Liver (tissue), 8 donors: ENCODE measurements at regions not wholly inside any gene's neighbourhood (a gene's known extent, or its start where the extent isn't known, plus 50 kb on each side); places are given as distances from the start of the nearest gene placed in this dataset.

Source experiments
- DNase-seq: peaks from one replicate; pipeline ENCODE4 v3.0.0-alpha.2; 2017; ENCODE audit warnings: low spot score
- H3K27ac ChIP-seq, 2 donors: one replicate each; pipeline ENCODE4 v1.7.0; 2013; ENCODE audit warnings: inconsistent platforms in 2 of 2, low read length in 2 of 2, control low read depth in 1 of 2, low read depth in 1 of 2, mild to moderate bottlenecking in 1 of 2
- H3K27me3 ChIP-seq, 4 donors: one replicate each; pipeline versions ENCODE4 v1.6.1 to v1.7.0; 2013; ENCODE audit warnings: low read length in 3 of 4, inconsistent platforms in 1 of 4, mild to moderate bottlenecking in 1 of 4, moderate library complexity in 1 of 4; ENCODE audit not compliant: control insufficient read depth in 4 of 4, insufficient read depth in 4 of 4
- H3K36me3 ChIP-seq, 4 donors: one replicate each; pipeline versions ENCODE4 v1.6.1 to v1.7.0; 2013; ENCODE audit warnings: low read length in 3 of 4, mild to moderate bottlenecking in 3 of 4, low read depth in 1 of 4, moderate library complexity in 1 of 4; ENCODE audit not compliant: control insufficient read depth in 4 of 4, insufficient read depth in 3 of 4
- H3K4me1 ChIP-seq, 4 donors: one replicate each; pipeline versions ENCODE4 v1.6.1 to v1.7.0; 2013; ENCODE audit warnings: low read length in 3 of 4, mild to moderate bottlenecking in 3 of 4, moderate library complexity in 1 of 4; ENCODE audit not compliant: control insufficient read depth in 4 of 4, insufficient read depth in 4 of 4
- H3K4me3 ChIP-seq, 3 donors: one replicate each; pipeline versions ENCODE4 v1.6.1 to v1.7.0; 2013; ENCODE audit warnings: low read length in 3 of 3, control low read depth in 1 of 3, low read depth in 1 of 3, mild to moderate bottlenecking in 1 of 3
- H3K9ac ChIP-seq, 2 donors: one replicate each; pipeline ENCODE4 v1.7.0; 2013; ENCODE audit warnings: low read length in 2 of 2, mild to moderate bottlenecking in 2 of 2, moderate library complexity in 2 of 2, control low read depth in 1 of 2, low read depth in 1 of 2
- H3K9me3 ChIP-seq, 4 donors: one replicate each; pipeline versions ENCODE4 v1.6.1 to v1.7.0; 2013; ENCODE audit warnings: low read length in 3 of 4; ENCODE audit not compliant: control insufficient read depth in 4 of 4
- EGR1 ChIP-seq, 2 donors: IDR thresholded peaks; 2 replicates each; pipeline ENCODE4 v1.6.1; 2016 to 2018; ENCODE audit warnings: antibody characterized with exemption in 2 of 2, low read depth in 2 of 2
- FOXA1 ChIP-seq: IDR thresholded peaks from 2 replicates; pipeline ENCODE4 v1.6.1; 2016; ENCODE audit warnings: antibody characterized with exemption
- GABPA ChIP-seq, 2 donors: IDR thresholded peaks in 1 of 2; conservative IDR thresholded peaks in 1 of 2; 2 replicates each; pipeline ENCODE4 v1.6.1; 2016; ENCODE audit warnings: antibody characterized with exemption in 2 of 2, mild to moderate bottlenecking in 1 of 2, moderate library complexity in 1 of 2
- HNF4A ChIP-seq, 2 donors: conservative IDR thresholded peaks; 2 replicates each; pipeline ENCODE4 v1.6.1; 2016; ENCODE audit warnings: antibody characterized with exemption in 2 of 2, mild to moderate bottlenecking in 2 of 2
- HNF4G ChIP-seq: IDR thresholded peaks from 2 replicates; pipeline ENCODE4 v1.6.1; 2016; ENCODE audit warnings: antibody characterized with exemption
- MAX ChIP-seq: IDR thresholded peaks from 2 replicates; pipeline ENCODE4 v1.6.1; 2016; ENCODE audit warnings: antibody characterized with exemption
- NR2F2 ChIP-seq: IDR thresholded peaks from 2 replicates; pipeline ENCODE4 v1.6.1; 2016; ENCODE audit warnings: antibody characterized with exemption
- RAD21 ChIP-seq, 2 donors: IDR thresholded peaks; 2 replicates each; pipeline ENCODE4 v1.6.1; 2016; ENCODE audit warnings: antibody characterized with exemption in 2 of 2, mild to moderate bottlenecking in 2 of 2
- RXRA ChIP-seq, 2 donors: IDR thresholded peaks; 2 replicates each; pipeline ENCODE4 v1.6.1; 2017 to 2018; ENCODE audit warnings: antibody characterized with exemption in 2 of 2, mild to moderate bottlenecking in 1 of 2
- SP1 ChIP-seq: IDR thresholded peaks from 2 replicates; pipeline ENCODE4 v1.6.1; 2018; ENCODE audit warnings: antibody characterized with exemption, mild to moderate bottlenecking
- TAF1 ChIP-seq: conservative IDR thresholded peaks from 2 replicates; pipeline ENCODE4 v1.6.1; 2016; ENCODE audit warnings: antibody characterized with exemption, mild to moderate bottlenecking
- YY1 ChIP-seq: IDR thresholded peaks from 2 replicates; pipeline ENCODE4 v1.6.1; 2016; ENCODE audit warnings: antibody characterized with exemption, mild to moderate bottlenecking
- WGBS: extraction: QIAGEN DNeasy Blood & Tissue Kit; methylation state at CpG from one replicate; pipeline ENCODE4 v1.1.7; 2013; 5-methylcytosine and 5-hydroxymethylcytosine counted together
- TF ChIP-seq, protein P1 (sequence below): IDR thresholded peaks from 2 replicates; pipeline ENCODE4 v1.6.1; 2016; ENCODE audit warnings: antibody characterized with exemption, mild to moderate bottlenecking
- TF ChIP-seq, protein P2 (sequence below): IDR thresholded peaks from 2 replicates; pipeline ENCODE4 v1.6.1; 2016; ENCODE audit warnings: antibody characterized with exemption
- TF ChIP-seq, protein P3 (sequence below): fragments of 150-350 bp; IDR thresholded peaks from 2 replicates; pipeline ENCODE4 v1.5.1; 2017; ENCODE audit warnings: improper control_type of control experiment, low read depth, low read length; ENCODE audit not compliant: missing input control
- donor health status: healthy.
- donor health status: healthy.
- donor health status: healthy.
- donor health status: healthy.
- donor health status: healthy.

DNA sequence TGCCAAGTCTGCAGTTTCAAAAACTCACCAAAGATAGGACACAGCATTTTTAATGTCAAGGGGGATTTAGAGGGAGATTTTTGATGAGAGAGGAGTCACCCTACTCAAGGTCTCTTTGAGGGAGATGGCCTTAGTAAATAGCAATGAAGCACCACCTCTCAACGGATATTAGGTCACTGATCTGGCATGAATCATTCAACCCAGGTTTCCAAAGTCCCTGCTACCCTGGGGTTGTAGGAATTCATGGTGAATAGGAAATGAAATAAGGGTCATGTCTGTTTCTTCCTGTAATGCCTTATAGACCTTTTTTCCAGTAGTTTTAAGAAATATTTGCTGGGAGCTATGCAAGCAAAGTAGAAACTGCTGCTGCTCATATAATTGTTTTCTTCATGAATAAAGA lies 2154.9 kb downstream of the LRRC4C start:
- H3K36me3 ChIP-seq, result no peaks in the 10 kb centered on the region
- no peak overlapping the region for H3K4me3 ChIP-seq
- H3K9me3 ChIP-seq, result no peaks in the 10 kb centered on the region
- H3K4me1 ChIP-seq, result no peaks in the 10 kb centered on the region
- H3K27ac ChIP-seq, result no peak overlapping the region
- no peak overlapping the region for H3K9ac ChIP-seq
- DNase-seq, result no peak
- H3K27me3 ChIP-seq, result no peaks in the 10 kb centered on the region
- TF ChIP-seq NR2F2 (no peak), HNF4G (no peak), MAX (no peak), HNF4A (conservative IDR thresholded peaks at IDR 0.05) (no peak), TAF1 (no peak), EGR1 (IDR thresholded peaks at IDR 0.05; ENCODE audit: low read depth in 2 of 2) (no peak), YY1 (no peak), FOXA1 (no peak), GABPA (IDR thresholded peaks at IDR 0.05 in 1 of 2, conservative IDR thresholded peaks at IDR 0.05 in 1 of 2) (no peak), RAD21 (IDR thresholded peaks at IDR 0.05) (no peak), SP1 (no peak)
- TF ChIP-seq, protein P1, sequence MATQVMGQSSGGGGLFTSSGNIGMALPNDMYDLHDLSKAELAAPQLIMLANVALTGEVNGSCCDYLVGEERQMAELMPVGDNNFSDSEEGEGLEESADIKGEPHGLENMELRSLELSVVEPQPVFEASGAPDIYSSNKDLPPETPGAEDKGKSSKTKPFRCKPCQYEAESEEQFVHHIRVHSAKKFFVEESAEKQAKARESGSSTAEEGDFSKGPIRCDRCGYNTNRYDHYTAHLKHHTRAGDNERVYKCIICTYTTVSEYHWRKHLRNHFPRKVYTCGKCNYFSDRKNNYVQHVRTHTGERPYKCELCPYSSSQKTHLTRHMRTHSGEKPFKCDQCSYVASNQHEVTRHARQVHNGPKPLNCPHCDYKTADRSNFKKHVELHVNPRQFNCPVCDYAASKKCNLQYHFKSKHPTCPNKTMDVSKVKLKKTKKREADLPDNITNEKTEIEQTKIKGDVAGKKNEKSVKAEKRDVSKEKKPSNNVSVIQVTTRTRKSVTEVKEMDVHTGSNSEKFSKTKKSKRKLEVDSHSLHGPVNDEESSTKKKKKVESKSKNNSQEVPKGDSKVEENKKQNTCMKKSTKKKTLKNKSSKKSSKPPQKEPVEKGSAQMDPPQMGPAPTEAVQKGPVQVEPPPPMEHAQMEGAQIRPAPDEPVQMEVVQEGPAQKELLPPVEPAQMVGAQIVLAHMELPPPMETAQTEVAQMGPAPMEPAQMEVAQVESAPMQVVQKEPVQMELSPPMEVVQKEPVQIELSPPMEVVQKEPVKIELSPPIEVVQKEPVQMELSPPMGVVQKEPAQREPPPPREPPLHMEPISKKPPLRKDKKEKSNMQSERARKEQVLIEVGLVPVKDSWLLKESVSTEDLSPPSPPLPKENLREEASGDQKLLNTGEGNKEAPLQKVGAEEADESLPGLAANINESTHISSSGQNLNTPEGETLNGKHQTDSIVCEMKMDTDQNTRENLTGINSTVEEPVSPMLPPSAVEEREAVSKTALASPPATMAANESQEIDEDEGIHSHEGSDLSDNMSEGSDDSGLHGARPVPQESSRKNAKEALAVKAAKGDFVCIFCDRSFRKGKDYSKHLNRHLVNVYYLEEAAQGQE, result no peak
- TF ChIP-seq, protein P2, sequence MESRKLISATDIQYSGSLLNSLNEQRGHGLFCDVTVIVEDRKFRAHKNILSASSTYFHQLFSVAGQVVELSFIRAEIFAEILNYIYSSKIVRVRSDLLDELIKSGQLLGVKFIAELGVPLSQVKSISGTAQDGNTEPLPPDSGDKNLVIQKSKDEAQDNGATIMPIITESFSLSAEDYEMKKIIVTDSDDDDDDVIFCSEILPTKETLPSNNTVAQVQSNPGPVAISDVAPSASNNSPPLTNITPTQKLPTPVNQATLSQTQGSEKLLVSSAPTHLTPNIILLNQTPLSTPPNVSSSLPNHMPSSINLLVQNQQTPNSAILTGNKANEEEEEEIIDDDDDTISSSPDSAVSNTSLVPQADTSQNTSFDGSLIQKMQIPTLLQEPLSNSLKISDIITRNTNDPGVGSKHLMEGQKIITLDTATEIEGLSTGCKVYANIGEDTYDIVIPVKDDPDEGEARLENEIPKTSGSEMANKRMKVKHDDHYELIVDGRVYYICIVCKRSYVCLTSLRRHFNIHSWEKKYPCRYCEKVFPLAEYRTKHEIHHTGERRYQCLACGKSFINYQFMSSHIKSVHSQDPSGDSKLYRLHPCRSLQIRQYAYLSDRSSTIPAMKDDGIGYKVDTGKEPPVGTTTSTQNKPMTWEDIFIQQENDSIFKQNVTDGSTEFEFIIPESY, result no peak
- TF ChIP-seq, protein P3, sequence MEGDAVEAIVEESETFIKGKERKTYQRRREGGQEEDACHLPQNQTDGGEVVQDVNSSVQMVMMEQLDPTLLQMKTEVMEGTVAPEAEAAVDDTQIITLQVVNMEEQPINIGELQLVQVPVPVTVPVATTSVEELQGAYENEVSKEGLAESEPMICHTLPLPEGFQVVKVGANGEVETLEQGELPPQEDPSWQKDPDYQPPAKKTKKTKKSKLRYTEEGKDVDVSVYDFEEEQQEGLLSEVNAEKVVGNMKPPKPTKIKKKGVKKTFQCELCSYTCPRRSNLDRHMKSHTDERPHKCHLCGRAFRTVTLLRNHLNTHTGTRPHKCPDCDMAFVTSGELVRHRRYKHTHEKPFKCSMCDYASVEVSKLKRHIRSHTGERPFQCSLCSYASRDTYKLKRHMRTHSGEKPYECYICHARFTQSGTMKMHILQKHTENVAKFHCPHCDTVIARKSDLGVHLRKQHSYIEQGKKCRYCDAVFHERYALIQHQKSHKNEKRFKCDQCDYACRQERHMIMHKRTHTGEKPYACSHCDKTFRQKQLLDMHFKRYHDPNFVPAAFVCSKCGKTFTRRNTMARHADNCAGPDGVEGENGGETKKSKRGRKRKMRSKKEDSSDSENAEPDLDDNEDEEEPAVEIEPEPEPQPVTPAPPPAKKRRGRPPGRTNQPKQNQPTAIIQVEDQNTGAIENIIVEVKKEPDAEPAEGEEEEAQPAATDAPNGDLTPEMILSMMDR, result no peak
- WGBS, result 30% methylated on average over 1 of the region's 1 CpG

DNA sequence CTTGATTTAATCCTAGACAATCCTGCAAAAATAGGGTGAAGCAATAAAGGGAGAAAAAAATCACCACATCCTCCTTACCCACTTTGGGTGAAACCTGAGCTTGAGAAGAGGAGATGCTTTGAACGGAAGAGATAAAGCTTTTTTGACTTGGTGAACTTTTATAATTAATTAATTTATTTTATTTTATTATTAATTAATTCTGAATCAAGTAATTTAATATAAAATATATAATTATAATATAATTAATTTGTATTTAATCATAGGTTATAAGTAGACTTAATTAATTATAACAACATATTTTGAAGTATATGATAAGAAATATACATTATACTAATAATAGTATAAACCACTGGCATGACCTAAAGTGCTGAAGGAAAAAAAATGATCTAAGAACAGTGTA lies 2164.8 kb downstream of the LRRC4C start:
- no peak for DNase-seq
- Histone ChIP-seq H3K36me3 (no peaks in the 10 kb centered on the region), H3K27me3 (no peaks in the 10 kb centered on the region), H3K4me3 (no peak overlapping the region), H3K4me1 (no peaks in the 10 kb centered on the region), H3K27ac (no peak overlapping the region), H3K9me3 (peaks cover 0 to 3% (median 0%) of the 10 kb centered on the region in 4 donors), H3K9ac (no peak overlapping the region)
- 81% methylated on average over 1 of the region's 1 CpG for WGBS
- TF ChIP-seq NR2F2 (no peak), FOXA1 (no peak), MAX (no peak), TAF1 (no peak), SP1 (no peak), RXRA (IDR thresholded peaks at IDR 0.05) (no peak), RAD21 (IDR thresholded peaks at IDR 0.05) (no peak), HNF4G (no peak)
- TF ChIP-seq, protein P1, result no peak
- TF ChIP-seq, protein P3, result no peak
- TF ChIP-seq, protein P2, result no peak
